CD14-positive monocyte (primary cell): ENCODE measurements at regions not wholly inside any gene's neighbourhood (a gene's known extent, or its start where the extent isn't known, plus 50 kb on each side); places are given as distances from the start of the nearest gene placed in this dataset.

Source experiments
- DNase-seq, 3 donors: peaks; one replicate each; pipeline ENCODE4 v3.0.0-alpha.2; 2011 to 2022
- H2AFZ ChIP-seq: 2 replicates; pipeline ENCODE4 v1.6.0; 2012; ENCODE audit warnings: mild to moderate bottlenecking, low read depth, low read length, inconsistent platforms; ENCODE audit not compliant: insufficient read depth, poor library complexity, severe bottlenecking
- H3K27ac ChIP-seq, 2 donors: 1 replicate in 1 of 2; 2 replicates in 1 of 2; pipeline ENCODE4 v1.5.1; 2012 to 2013; ENCODE audit warnings: low read length in 2 of 2, control low read depth in 1 of 2, inconsistent platforms in 1 of 2, low read depth in 1 of 2, mild to moderate bottlenecking in 1 of 2
- H3K27me3 ChIP-seq, 2 donors: one replicate each; pipeline versions ENCODE4 v1.6.0 to v1.6.1; 2011 to 2013; ENCODE audit warnings: low read length in 2 of 2; ENCODE audit not compliant: control insufficient read depth in 2 of 2, insufficient read depth in 2 of 2
- H3K36me3 ChIP-seq, 2 donors: replicated peaks in 1 of 2; 1 replicate in 1 of 2; 2 replicates in 1 of 2; pipeline versions ENCODE4 v1.5.1 to v1.6.1; 2012 to 2013; ENCODE audit warnings: low read length in 2 of 2, control low read depth in 1 of 2, inconsistent platforms in 1 of 2, mild to moderate bottlenecking in 1 of 2; ENCODE audit not compliant: insufficient read depth in 2 of 2, control insufficient read depth in 1 of 2
- H3K4me1 ChIP-seq, 2 donors: 1 replicate in 1 of 2; 2 replicates in 1 of 2; pipeline versions ENCODE4 v1.5.1 to v1.6.1; 2012 to 2013; ENCODE audit warnings: low read length in 2 of 2, control low read depth in 1 of 2, inconsistent platforms in 1 of 2, mild to moderate bottlenecking in 1 of 2, moderate library complexity in 1 of 2; ENCODE audit not compliant: insufficient read depth in 2 of 2, control insufficient read depth in 1 of 2
- H3K4me2 ChIP-seq: replicated peaks from 2 replicates; pipeline ENCODE3; 2012; ENCODE audit warnings: low read length, moderate library complexity, mild to moderate bottlenecking; ENCODE audit not compliant: poor library complexity, severe bottlenecking; ENCODE audit errors: extremely low read depth
- H3K4me3 ChIP-seq, 3 experiments: fragments of 200-600 bp in 1 of 3; sonication (generic) in 1 of 3; replicated peaks in 1 of 3; 1 replicate in 2 of 3; 2 replicates in 1 of 3; pipeline ENCODE4 v1.5.1; 2011 to 2013; ENCODE audit warnings: low read length in 3 of 3, mild to moderate bottlenecking in 3 of 3, control low read depth in 2 of 3, low read depth in 2 of 3, inconsistent platforms in 1 of 3, moderate library complexity in 1 of 3
- H3K79me2 ChIP-seq: 2 replicates; pipeline ENCODE4 v1.6.0; 2012; ENCODE audit warnings: mild to moderate bottlenecking, control low read depth, inconsistent platforms, low read length, moderate library complexity; ENCODE audit not compliant: insufficient read depth
- H3K9ac ChIP-seq: 2 replicates; pipeline ENCODE4 v1.6.0; 2017; ENCODE audit warnings: low read length, mild to moderate bottlenecking; ENCODE audit not compliant: insufficient read depth, poor library complexity, severe bottlenecking
- H3K9me3 ChIP-seq, 2 donors: replicated peaks in 1 of 2; 1 replicate in 1 of 2; 2 replicates in 1 of 2; pipeline versions ENCODE4 v1.5.1 to v1.6.1; 2012 to 2013; ENCODE audit warnings: low read length in 2 of 2, control low read depth in 1 of 2; ENCODE audit not compliant: control insufficient read depth in 1 of 2, insufficient read depth in 1 of 2
- H4K20me1 ChIP-seq: 2 replicates; pipeline ENCODE4 v1.6.0; 2012; ENCODE audit warnings: mild to moderate bottlenecking, low read length, control low read depth, moderate library complexity; ENCODE audit not compliant: insufficient read depth
- H3K27ac Mint-ChIP-seq, 7 donors: one replicate each; pipeline ENCODE4 v1.8.0; 2020; ENCODE audit warnings: mild to moderate bottlenecking in 7 of 7, mixed read lengths in 7 of 7, moderate library complexity in 6 of 7, inconsistent platforms in 2 of 7
- H3K27me3 Mint-ChIP-seq, 3 donors: one replicate each; pipeline ENCODE4 v1.8.0; 2021 to 2022; ENCODE audit warnings: low read depth in 3 of 3, mild to moderate bottlenecking in 3 of 3, mixed read lengths in 3 of 3, moderate library complexity in 3 of 3, inconsistent platforms in 1 of 3
- H3K36me3 Mint-ChIP-seq, 2 donors: one replicate each; pipeline ENCODE4 v1.8.0; 2020; ENCODE audit warnings: mixed read lengths in 2 of 2, inconsistent platforms in 1 of 2, mild to moderate bottlenecking in 1 of 2
- H3K4me1 Mint-ChIP-seq: one replicate; pipeline ENCODE4 v1.8.0; 2020; ENCODE audit warnings: mild to moderate bottlenecking, mixed read lengths
- H3K4me3 Mint-ChIP-seq, 2 donors: one replicate each; pipeline ENCODE4 v1.8.0; 2020; ENCODE audit warnings: mild to moderate bottlenecking in 2 of 2, mixed read lengths in 2 of 2, moderate library complexity in 1 of 2
- H3K9me3 Mint-ChIP-seq, 7 donors: one replicate each; pipeline ENCODE4 v1.8.0; 2020 to 2022; ENCODE audit warnings: mixed read lengths in 7 of 7, mild to moderate bottlenecking in 6 of 7, moderate library complexity in 6 of 7, inconsistent platforms in 2 of 7
- CTCF ChIP-seq: fragments of 200-600 bp; IDR thresholded peaks from one replicate; pipeline ENCODE4 v1.8.0; 2022; ENCODE audit warnings: antibody characterized with exemption, mild to moderate bottlenecking
- WGBS: methylation state at CpG from one replicate; pipeline ENCODE4 v1.1.5; 2013; ENCODE audit warnings: missing lambda C conversion rate; ENCODE audit not compliant: insufficient coverage; 5-methylcytosine and 5-hydroxymethylcytosine counted together
- intact Hi-C, 2 donors: fragments of 100-400 bp; cut with micrococcal nuclease; formaldehyde crosslinking; loops; one replicate each; pipeline versions ENCODE4 v1.15.0 to v1.15.1; 2023

- Mint-ChIP-seq H3K36me3 (no peaks in the 10 kb centered on the region), H3K27ac (no peak overlapping the region), H3K27me3 (no peaks in the 10 kb centered on the region), H3K4me3 (no peak overlapping the region), H3K4me1 (no peaks in the 10 kb centered on the region), H3K9me3 (peaks cover 0 to 6% (median 0%) of the 10 kb centered on the region in 7 donors)
- no peak overlapping the region for H3K4me3 ChIP-seq
- no peak for DNase-seq
- no peaks in the 10 kb centered on the region for H4K20me1 ChIP-seq
- H3K4me2 ChIP-seq, result no peak overlapping the region
- H3K36me3 ChIP-seq, result no peaks in the 10 kb centered on the region
- H3K9ac ChIP-seq, result no peak overlapping the region
- H3K4me1 ChIP-seq, result no peaks in the 10 kb centered on the region
- no peak for TF ChIP-seq CTCF
- intact Hi-C loops, result no loop called here
- no peaks in the 10 kb centered on the region for H3K79me2 ChIP-seq
- no CpG with 5 or more reads among the region's 2 CpGs for WGBS
- H2AFZ ChIP-seq, result no peak overlapping the region
- H3K27me3 ChIP-seq, result no peaks in the 10 kb centered on the region
- H3K9me3 ChIP-seq, result no peaks in the 10 kb centered on the region
- no peak overlapping the region for H3K27ac ChIP-seq
These were observed 292.7 kb upstream of the CHAC2 start for GRCh38 chr2:53474914-53475313.

- no peak for DNase-seq
- Histone ChIP-seq H4K20me1 (no peaks in the 10 kb centered on the region), H3K9me3 (no peaks in the 10 kb centered on the region), H3K36me3 (no peaks in the 10 kb centered on the region), H3K27ac (no peak overlapping the region), H3K4me1 (no peaks in the 10 kb centered on the region), H3K9ac (no peak overlapping the region), H2AFZ (no peak overlapping the region), H3K4me3 (no peak overlapping the region), H3K27me3 (no peaks in the 10 kb centered on the region), H3K4me2 (no peak overlapping the region), H3K79me2 (no peaks in the 10 kb centered on the region)
- no peaks in the 10 kb centered on the region for H3K4me1 Mint-ChIP-seq
- no peak overlapping the region for H3K27ac Mint-ChIP-seq
- intact Hi-C loops, result no loop called here
- H3K27me3 Mint-ChIP-seq, result no peaks in the 10 kb centered on the region
- no peaks in the 10 kb centered on the region for H3K36me3 Mint-ChIP-seq
- no peak for TF ChIP-seq CTCF
- H3K9me3 Mint-ChIP-seq, result peaks cover 0 to 6% (median 0%) of the 10 kb centered on the region in 7 donors
- no CpG with 5 or more reads among the region's 3 CpGs for WGBS
- H3K4me3 Mint-ChIP-seq, result no peak overlapping the region
These were observed 293.8 kb upstream of the CHAC2 start for GRCh38 chr2:53473775-53474311.
